Mesothelial cell of epicardium (in vitro differentiated cells): ENCODE measurements at regions not wholly inside any gene's neighbourhood (a gene's known extent, or its start where the extent isn't known, plus 50 kb on each side); places are given as distances from the start of the nearest gene placed in this dataset.

Source experiments
- DNase-seq, 2 experiments: peaks; one replicate each; pipeline ENCODE4 v3.0.0; 2021; ENCODE audit warnings: low spot score in 2 of 2; ENCODE audit not compliant: unreplicated experiment in 2 of 2
- H3K27ac Mint-ChIP-seq: 2 replicates; pipeline ENCODE4 v1.8.0; 2021; ENCODE audit warnings: mixed read lengths
- H3K27me3 Mint-ChIP-seq: 2 replicates; pipeline ENCODE4 v1.8.0; 2021; ENCODE audit warnings: low read depth, mixed read lengths
- H3K36me3 Mint-ChIP-seq: 2 replicates; pipeline ENCODE4 v1.8.0; 2021; ENCODE audit warnings: mixed read lengths
- H3K4me1 Mint-ChIP-seq: 2 replicates; pipeline ENCODE4 v1.8.0; 2021; ENCODE audit warnings: mixed read lengths
- H3K4me3 Mint-ChIP-seq: 2 replicates; pipeline ENCODE4 v1.8.0; 2021; ENCODE audit warnings: mild to moderate bottlenecking, moderate library complexity, mixed read lengths
- H3K9me3 Mint-ChIP-seq: 2 replicates; pipeline ENCODE4 v1.8.0; 2021; ENCODE audit warnings: mixed read lengths
- CTCF ChIP-seq: fragments of 200-600 bp; sonication (generic); IDR thresholded peaks from one replicate; pipeline ENCODE4 v1.5.0; 2021; ENCODE audit warnings: antibody characterized with exemption; ENCODE audit not compliant: unreplicated experiment

- Mint-ChIP-seq H3K4me1 (no peaks in the 10 kb centered on the region), H3K27ac (no peak overlapping the region), H3K27me3 (peaks cover 23% of the 10 kb centered on the region), H3K9me3 (no peaks in the 10 kb centered on the region), H3K4me3 (no peak overlapping the region), H3K36me3 (no peaks in the 10 kb centered on the region)
- TF ChIP-seq CTCF, result no peak
- DNase-seq, result no peak
Observed at GRCh38 chr10:130557181-130557845, 421.1 kb downstream of the GLRX3 start.

GRCh38 chr10:130558746-130559546 lies 422.8 kb downstream of the GLRX3 start:
- Mint-ChIP-seq H3K9me3 (no peaks in the 10 kb centered on the region), H3K36me3 (no peaks in the 10 kb centered on the region), H3K4me3 (no peak overlapping the region), H3K4me1 (no peaks in the 10 kb centered on the region), H3K27ac (no peak overlapping the region), H3K27me3 (peaks cover 17% of the 10 kb centered on the region)
- DNase-seq, result no peak
- no peak for TF ChIP-seq CTCF

GRCh38 chr10:130559547-130559880 lies 423.3 kb downstream of the GLRX3 start:
- H3K36me3 Mint-ChIP-seq, result no peaks in the 10 kb centered on the region
- no peak for DNase-seq
- H3K27ac Mint-ChIP-seq, result no peak overlapping the region
- no peaks in the 10 kb centered on the region for H3K9me3 Mint-ChIP-seq
- H3K4me3 Mint-ChIP-seq, result no peak overlapping the region
- peaks cover 13% of the 10 kb centered on the region for H3K27me3 Mint-ChIP-seq
- no peak for TF ChIP-seq CTCF
- no peaks in the 10 kb centered on the region for H3K4me1 Mint-ChIP-seq

- no peaks in the 10 kb centered on the region for H3K4me1 Mint-ChIP-seq
- DNase-seq, result no peak
- no peaks in the 10 kb centered on the region for H3K36me3 Mint-ChIP-seq
- no peak for TF ChIP-seq CTCF
- H3K27ac Mint-ChIP-seq, result no peak overlapping the region
- H3K9me3 Mint-ChIP-seq, result no peaks in the 10 kb centered on the region
- H3K27me3 Mint-ChIP-seq, result peaks cover 14% of the 10 kb centered on the region
- no peak overlapping the region for H3K4me3 Mint-ChIP-seq
Observed at GRCh38 chr10:130560116-130560515, 423.9 kb downstream of the GLRX3 start.

- Mint-ChIP-seq H3K4me1 (peaks cover 3% of the 10 kb centered on the region), H3K27ac (no peak overlapping the region), H3K27me3 (peaks cover 12% of the 10 kb centered on the region), H3K36me3 (no peaks in the 10 kb centered on the region), H3K9me3 (no peaks in the 10 kb centered on the region), H3K4me3 (no peak overlapping the region)
- no peak for TF ChIP-seq CTCF
- no peak for DNase-seq
Observed at GRCh38 chr10:130560573-130560972, 424.4 kb downstream of the GLRX3 start.
